LNCaP clone FGC (cell line): ENCODE measurements at regions not wholly inside any gene's neighbourhood (a gene's known extent, or its start where the extent isn't known, plus 50 kb on each side); places are given as distances from the start of the nearest gene placed in this dataset.

ENCODE experiments used
- DNase-seq: peaks from one replicate; pipeline ENCODE4 v3.0.0-alpha.2; 2011; ENCODE audit warnings: low read depth
- H3K4me3 ChIP-seq: 2 replicates; pipeline ENCODE4 v1.5.1; 2011; ENCODE audit warnings: mild to moderate bottlenecking, low read depth, low read length, control low read depth
- TF ChIP-seq, protein P1 (sequence below): IDR thresholded peaks from 2 replicates; pipeline ENCODE4 v1.5.1; 2012; ENCODE audit warnings: mild to moderate bottlenecking; ENCODE audit not compliant: control insufficient read depth, insufficient read depth; ENCODE audit errors: extremely low read depth

- TF ChIP-seq, protein P1, sequence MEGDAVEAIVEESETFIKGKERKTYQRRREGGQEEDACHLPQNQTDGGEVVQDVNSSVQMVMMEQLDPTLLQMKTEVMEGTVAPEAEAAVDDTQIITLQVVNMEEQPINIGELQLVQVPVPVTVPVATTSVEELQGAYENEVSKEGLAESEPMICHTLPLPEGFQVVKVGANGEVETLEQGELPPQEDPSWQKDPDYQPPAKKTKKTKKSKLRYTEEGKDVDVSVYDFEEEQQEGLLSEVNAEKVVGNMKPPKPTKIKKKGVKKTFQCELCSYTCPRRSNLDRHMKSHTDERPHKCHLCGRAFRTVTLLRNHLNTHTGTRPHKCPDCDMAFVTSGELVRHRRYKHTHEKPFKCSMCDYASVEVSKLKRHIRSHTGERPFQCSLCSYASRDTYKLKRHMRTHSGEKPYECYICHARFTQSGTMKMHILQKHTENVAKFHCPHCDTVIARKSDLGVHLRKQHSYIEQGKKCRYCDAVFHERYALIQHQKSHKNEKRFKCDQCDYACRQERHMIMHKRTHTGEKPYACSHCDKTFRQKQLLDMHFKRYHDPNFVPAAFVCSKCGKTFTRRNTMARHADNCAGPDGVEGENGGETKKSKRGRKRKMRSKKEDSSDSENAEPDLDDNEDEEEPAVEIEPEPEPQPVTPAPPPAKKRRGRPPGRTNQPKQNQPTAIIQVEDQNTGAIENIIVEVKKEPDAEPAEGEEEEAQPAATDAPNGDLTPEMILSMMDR, result no peak
- no peak for DNase-seq
- no peak overlapping the region for H3K4me3 ChIP-seq
Observed at GRCh38 chr16:5622234-5622884, 524.8 kb upstream of the EEF2KMT start.

DNA sequence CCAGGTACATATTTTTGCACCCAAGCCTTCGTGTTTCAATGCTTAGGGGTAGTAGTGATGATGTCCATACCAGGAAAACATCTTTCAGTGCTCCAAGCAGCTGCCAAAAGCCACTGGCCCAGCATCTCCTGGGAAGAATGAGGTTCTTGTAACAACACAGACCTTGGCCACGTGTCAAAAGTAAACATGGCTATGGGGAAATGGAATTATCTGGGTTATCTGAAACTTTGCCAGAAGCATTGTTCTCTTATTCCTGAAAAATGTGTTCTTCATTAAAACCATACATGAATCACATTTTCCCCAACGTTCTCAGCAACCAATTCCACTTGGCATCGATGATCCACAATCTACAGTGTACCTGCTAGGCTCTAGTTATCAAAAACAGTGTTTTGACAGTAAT lies 524.2 kb upstream of the EEF2KMT start:
- TF ChIP-seq, protein P1, result no peak
- no peak overlapping the region for H3K4me3 ChIP-seq
- DNase-seq, result no peak

- no peak for DNase-seq
- TF ChIP-seq, protein P1, result no peak
- H3K4me3 ChIP-seq, result no peak overlapping the region
Observed at GRCh38 chr16:5619304-5619703, 521.7 kb upstream of the EEF2KMT start.

DNA sequence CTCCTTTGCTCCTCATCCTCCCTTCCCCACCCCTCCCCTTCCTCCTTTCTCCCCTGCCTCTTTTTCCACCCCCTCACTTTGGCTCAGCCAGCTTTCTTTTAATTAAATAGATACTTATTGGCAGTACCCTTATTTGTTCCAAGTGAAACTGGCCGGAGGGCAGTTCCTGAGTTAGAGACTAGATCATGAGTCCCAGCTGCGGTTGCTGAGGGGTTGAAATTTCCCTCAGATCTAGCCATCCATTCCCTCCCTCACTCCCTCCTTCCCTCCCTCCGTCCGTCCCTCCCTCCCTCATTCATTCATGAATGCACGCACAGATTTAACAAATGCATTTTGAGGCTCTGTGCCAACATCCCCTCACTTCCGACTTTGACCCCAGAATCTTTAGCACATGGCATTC lies 519.2 kb upstream of the EEF2KMT start:
- TF ChIP-seq, protein P1, result no peak
- no peak overlapping the region for H3K4me3 ChIP-seq
- no peak for DNase-seq

DNA sequence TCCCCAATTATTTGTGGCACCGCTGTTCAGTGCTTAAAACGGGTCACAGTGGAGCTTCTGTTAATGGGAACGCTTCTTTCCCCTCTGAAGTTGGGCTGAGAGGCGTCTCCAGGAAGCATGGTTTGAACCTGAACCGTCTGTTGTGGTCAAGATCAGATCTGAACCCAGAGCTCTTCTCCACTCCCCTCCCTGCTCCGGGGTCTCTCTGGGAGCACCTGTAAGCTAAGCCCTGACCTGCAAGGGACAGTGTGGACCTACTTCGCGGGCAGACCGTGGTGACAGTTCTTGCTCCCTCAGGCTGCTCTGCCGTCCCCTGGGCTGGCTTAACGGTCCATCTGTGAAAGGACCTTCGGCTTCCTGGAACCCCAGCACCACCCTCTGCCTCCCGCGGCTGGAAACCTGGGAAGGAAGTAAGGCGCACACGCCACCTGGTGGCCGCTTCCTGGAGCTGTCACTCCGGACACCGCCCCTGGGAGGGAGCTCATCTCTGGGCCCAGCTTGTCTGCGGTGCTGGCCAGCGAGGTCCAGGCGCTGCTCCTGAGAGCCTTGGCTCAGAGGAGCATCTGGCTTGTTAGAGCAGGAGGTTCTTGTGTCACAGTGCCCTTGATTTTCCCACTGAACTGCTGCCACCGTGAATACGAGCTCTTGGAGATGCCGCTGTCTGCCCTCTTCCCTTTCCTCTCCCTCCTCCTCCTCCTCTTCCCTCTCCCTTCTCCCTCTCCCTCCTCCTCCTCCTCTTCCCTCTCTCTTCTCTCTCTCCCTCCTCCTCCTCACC lies 518.5 kb upstream of the EEF2KMT start:
- no peak overlapping the region for H3K4me3 ChIP-seq
- TF ChIP-seq, protein P1, result peak; percentile 81
- peak; percentile 6 for DNase-seq

- H3K4me3 ChIP-seq, result no peak overlapping the region
- no peak for DNase-seq
- TF ChIP-seq, protein P1, result no peak
Observed at GRCh38 chr16:5607169-5607568, 509.6 kb upstream of the EEF2KMT start.
